HG02571 (cell line): ENCODE measurements at regions not wholly inside any gene's neighbourhood (a gene's known extent, or its start where the extent isn't known, plus 50 kb on each side); places are given as distances from the start of the nearest gene placed in this dataset.

ENCODE experiments used
- ATAC-seq: cut with Tn5 transposase; IDR thresholded peaks from one replicate; pipeline ENCODE4 v1.9.1; 2021; ENCODE audit warnings: mild to moderate bottlenecking, moderate library complexity; ENCODE audit not compliant: unreplicated experiment

DNA sequence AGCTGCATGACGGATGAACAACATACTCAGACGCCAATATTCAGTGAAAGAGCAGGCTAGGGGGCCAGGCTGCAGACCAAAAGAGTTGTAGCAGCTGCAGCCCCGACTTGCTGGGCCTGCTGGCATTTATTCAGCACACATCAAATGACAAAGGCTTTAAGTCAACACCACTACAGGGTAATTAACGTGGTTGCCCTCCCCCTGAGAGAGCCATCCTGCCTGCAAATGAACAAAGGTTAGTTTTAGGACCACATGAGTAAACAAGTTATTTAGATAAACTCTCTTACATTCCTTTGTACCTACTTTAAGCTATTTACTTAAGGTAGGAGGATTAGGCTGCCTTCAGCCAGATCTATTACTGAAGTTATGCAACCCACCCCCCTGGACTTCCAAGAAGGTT, 1329.1 kb downstream of the PCDH18 start:
- no peak for ATAC-seq

DNA sequence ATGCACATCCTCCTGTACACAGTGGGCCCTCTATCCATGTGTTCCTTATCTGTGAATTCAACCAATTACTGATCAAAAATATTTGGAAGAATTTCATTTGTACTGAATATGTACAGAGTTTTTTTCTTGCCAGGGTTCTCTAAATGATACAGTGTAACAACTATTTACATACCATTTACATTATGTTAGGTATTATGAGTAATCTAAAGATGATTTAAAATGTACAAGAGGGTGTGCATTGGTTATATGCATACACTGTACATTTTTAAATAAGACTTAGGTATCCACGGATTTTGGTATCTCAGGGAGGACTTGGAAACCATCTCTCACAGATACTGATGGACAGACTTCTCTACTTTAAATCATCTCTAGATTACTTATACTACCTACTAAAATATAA, 1333.9 kb downstream of the PCDH18 start:
- no peak for ATAC-seq

DNA sequence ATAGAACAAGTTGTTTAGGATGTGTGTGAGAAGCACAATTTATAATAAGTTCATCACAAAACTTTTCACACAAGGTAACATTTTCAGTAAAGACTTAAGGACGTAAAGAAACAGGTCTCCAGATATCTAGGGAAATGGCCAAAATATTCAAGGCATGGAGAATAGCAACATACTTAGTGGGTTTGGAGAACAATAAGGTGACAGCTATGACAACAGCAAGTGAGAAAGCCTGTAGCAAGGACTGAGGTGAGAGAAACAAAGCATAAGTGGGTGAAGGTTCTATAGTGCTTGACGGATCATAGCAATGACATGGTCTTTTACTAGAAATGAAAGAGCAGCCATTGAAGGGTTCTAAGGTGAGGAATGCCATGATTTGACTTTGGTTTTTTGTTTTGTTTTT, 1337.3 kb downstream of the PCDH18 start:
- ATAC-seq = no peak

- no peak for ATAC-seq
Measured at GRCh38 chr4:136186650-136187049, 1345.6 kb downstream of the PCDH18 start.

DNA sequence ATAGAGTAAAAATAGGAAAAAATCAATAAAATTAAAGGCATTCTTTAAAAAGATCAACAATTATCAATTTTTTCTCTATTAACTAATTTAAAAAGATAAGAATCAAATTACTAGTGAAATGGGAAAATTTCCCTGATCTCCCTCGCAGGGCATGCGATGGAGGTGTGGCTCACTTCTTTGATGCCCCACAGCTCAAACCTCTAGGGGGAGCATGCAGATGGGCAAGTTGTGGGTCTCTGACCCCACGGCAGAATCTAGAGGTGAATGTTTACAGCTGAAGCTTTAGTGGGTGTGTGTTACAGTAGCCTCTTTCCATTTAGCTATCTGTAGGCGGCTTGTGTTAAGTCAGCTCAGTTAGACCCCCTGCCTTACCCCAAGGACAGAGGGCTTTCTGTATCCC, 1348.8 kb downstream of the PCDH18 start:
- ATAC-seq = no peak

DNA sequence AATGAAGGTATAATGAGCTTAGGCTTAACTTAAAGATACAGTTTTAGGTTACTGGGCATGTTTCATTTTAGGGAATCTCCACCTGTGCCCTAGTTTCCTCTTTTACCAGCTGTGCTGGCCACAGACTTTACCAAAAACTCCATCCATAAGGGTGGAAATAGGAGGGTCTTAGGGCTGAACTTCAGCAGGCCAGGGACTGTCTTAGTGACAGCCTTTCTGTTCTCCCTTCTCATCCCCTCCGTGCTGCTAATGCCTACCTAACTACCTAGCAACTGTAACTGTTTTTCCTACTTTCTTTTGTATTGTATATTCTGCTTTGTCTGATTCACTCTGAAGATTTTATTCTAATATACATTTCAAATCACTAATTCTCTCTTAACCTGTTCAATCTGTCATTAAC, 1375.3 kb downstream of the PCDH18 start:
- no peak for ATAC-seq

DNA sequence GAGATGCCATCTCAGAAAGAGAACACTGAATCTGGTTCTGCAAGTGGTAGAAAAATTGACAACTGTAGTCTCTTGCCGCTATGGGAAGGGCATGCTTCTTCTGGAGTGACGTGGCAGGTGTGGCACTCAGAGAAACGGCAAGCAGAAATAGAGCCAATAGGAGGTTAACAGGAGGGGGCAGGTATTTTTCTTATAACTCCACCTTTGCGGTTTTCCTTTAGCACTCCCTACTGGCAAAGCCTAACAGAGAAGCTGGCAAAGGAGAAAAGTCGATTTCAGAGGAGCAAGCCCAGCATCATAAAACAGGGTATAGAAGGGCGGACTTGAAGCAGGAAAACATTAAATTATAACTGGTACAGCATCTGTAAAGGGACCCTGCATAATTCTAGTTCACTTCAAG, 1382.2 kb downstream of the PCDH18 start:
- ATAC-seq = no peak

DNA sequence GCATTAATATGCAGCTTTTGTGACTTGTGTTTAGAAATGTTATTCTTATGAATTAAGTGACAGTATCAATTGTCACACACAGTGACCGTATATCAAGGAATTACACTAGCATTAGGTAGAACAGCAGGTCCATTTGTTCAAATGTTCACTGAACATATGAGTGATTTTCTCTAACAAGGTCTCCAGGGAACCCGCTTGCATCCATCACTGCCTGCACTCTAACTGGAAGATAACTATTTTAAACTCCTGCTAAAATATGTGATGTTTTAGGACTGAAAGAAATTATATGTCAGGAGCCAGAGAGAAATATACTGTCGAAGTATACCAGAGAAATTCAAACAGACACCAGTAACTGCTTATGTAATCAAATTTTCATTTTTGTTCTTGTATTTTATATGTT, 1395.7 kb downstream of the PCDH18 start:
- no peak for ATAC-seq

- no peak for ATAC-seq
Measured at GRCh38 chr4:136124251-136124745, 1408.0 kb downstream of the PCDH18 start.

GRCh38 chr4:136121426-136121825, 1410.9 kb downstream of the PCDH18 start:
- no peak for ATAC-seq

GRCh38 chr4:136113921-136114320, 1418.4 kb downstream of the PCDH18 start:
- no peak for ATAC-seq

GRCh38 chr4:136112116-136112515, 1420.2 kb downstream of the PCDH18 start:
- no peak for ATAC-seq

DNA sequence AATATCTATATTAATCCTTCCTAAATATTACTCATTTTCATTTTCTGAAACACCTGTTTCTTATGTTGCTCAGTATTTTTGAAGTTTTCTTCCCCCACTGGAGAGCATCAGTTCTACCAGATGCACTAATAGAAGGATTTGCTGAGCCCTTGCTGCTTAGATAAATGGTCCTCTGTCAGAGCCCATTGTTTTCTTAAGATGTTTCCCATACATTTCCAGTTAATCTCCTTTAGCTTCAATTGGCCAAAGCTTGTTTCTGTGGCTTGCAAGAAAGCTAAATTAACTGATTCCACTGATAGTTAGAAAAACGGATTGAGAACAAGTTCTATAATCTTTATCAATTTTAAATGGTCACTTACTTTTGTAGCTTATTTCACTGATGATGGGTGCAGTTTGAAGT, 1425.5 kb downstream of the PCDH18 start:
- ATAC-seq = no peak

GRCh38 chr4:136103616-136104015, 1428.7 kb downstream of the PCDH18 start:
- ATAC-seq = no peak

DNA sequence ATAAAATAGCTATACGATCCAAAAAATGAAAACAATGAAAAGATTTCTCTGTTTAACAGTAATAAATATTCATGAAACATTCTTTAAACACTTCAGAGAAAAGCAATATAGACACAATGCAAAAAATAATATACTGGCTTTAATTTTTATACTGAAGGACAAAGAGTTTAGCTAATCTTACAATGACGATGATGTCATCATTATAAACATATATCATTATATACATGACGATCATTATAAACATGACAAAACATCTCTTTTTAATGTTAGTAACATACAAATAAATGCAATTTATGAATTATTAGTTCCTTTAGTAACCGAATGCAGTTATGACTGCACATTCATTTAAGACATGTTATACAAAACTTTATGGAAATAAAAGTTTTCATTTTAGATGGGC, 1434.6 kb downstream of the PCDH18 start:
- ATAC-seq = no peak

GRCh38 chr4:136088211-136088867, 1444.0 kb downstream of the PCDH18 start:
- no peak for ATAC-seq

- ATAC-seq = no peak
Measured at GRCh38 chr4:136078976-136079375, 1453.3 kb downstream of the PCDH18 start.

DNA sequence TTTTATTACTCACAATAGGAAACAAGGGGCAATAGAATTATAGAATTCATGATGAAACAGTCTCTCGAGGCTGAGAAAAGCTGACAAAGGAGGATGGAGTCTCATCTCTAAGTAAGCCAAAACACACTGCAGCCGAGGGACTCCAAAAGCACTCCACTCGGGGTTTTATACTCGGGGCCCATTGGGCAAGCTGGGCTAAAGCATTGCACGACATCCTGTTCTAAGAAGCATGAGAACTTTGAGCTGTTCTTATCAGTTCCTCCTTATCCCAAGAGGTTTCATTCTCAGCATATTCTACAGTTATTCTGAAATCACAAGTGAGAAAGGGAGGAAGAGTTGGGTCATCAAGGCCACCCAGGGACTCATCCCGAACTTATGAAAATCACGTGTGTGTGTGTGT, 1475.5 kb downstream of the PCDH18 start:
- ATAC-seq = no peak

DNA sequence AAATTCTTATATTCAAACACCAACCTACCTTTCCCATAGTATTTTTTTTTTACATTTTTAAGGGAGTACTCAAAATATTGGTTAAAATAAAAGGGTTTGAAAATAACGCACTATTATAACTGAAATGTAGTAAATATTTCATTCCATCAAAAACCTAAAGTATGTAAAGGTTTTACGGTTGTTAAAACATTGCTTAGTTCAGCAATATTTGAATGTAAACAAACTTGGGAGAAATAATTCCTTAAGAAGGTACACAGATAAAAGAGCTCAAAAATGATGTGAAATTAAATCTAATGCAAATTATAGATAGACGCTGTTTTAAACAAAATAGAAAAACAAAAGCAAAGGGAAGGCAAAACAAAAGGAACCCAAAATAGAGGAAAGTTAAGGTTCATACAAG, 1476.9 kb downstream of the PCDH18 start:
- no peak for ATAC-seq

DNA sequence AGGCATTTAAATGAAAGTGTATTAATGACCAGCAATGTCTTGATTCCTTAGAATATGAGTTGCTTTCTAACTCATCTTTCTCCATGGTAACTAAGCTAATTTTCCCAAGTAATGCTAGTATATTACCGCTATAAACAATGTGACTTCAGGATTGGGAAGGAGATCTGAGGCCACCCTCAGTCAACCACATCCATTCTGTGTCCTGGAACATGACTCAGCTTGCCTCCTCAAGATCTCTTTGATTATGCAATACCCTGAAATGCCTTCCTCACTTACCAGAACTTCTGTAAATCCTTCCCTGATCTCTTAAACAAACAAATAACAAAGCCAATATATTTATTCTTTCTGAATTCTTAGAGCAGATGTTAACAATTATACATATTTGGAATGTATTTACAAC, 1495.5 kb downstream of the PCDH18 start:
- ATAC-seq = no peak

- no peak for ATAC-seq
Measured at GRCh38 chr4:136032391-136032790, 1499.9 kb downstream of the PCDH18 start.

GRCh38 chr4:136025540-136025939, 1506.8 kb downstream of the PCDH18 start:
- ATAC-seq = no peak

- ATAC-seq = no peak
Measured at GRCh38 chr4:136017556-136017955, 1514.7 kb downstream of the PCDH18 start.
